NK-92 (cell line): ENCODE measurements at regions not wholly inside any gene's neighbourhood (a gene's known extent, or its start where the extent isn't known, plus 50 kb on each side); places are given as distances from the start of the nearest gene placed in this dataset.
"Not testable (repeated sequence)": the region's sequence is repeated elsewhere in the genome, so short reads cannot be mapped to it uniquely, and the experiment has no call there.

Source experiments
- DNase-seq: peaks from one replicate; lab custom pipeline; 2025; ENCODE audit not compliant: unreplicated experiment; lab: John Stamatoyannopoulos, UW

DNA sequence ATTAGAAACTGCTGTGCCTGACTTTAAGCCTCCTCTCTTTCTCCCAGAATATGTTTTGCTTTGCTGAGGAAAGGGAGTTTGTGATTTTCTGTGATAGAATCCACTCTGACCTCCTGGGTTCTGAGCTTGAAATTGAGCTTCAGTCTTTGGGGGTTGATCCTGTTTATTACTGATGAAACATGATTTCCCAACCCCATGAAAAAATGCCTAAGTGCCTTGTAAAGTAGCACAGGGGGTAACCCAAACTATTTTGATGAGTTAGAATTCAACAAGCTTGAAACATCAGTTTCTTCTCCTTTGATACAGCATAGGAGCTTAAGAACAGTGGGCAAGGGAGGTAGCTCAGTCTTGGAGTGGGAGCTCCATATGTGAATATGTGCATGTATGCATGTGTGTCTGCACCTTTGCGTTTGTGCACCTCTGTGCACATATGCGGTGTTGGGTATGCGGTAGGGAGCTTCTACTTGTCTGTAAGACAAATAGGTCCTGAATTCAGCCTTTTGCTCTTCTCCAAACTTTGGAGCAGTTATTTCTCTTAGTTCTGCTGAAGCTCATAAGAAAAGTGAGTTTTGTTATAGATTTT, 364.6 kb downstream of the OSR1 start:
- no peak for DNase-seq

DNA sequence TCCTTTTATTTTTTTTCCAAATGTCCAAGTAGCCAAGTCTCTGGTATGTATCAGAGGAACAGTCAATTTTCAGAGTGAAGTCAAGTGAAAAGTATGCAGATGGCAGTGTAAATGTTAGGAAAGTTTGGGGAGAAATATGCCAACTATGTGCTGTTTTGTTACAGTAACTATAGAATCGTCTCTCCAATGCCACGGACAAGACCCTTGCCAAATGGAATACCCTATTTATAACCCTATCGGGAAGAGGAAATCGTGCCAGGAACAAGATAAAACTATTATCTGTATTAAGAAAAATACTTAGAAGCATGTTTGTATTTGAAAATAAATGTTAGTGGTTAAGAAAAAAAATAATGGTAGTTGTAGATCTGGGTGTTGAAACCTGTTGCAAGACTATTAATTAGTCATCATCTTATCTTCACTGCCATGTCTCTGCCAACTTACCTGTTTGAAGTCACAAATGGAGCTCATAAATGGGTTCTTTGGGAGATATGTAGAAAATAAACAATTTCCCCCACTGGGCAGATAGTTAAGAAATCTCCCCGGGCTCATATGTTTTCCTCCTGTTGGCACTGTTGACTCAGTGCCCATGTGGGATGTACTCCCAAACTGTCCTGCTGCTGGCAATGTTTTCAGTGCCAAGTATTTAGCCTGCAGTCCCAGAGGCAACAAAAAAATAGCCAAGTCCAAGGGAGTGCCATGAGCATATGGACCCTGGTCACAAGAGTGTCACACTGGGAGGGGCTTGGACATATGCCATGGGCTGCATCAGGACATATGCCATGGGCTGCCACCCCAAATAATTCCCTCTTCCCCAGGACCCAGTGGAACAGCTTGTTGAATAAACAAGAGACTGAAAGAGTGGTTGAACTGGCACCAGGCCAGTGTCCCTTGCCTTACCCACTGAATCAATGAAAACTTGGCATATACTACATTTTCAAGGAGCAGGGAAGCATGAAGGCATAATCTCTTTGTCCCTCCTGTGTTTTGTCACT, 366.9 kb downstream of the OSR1 start:
- DNase-seq: no peak

DNA sequence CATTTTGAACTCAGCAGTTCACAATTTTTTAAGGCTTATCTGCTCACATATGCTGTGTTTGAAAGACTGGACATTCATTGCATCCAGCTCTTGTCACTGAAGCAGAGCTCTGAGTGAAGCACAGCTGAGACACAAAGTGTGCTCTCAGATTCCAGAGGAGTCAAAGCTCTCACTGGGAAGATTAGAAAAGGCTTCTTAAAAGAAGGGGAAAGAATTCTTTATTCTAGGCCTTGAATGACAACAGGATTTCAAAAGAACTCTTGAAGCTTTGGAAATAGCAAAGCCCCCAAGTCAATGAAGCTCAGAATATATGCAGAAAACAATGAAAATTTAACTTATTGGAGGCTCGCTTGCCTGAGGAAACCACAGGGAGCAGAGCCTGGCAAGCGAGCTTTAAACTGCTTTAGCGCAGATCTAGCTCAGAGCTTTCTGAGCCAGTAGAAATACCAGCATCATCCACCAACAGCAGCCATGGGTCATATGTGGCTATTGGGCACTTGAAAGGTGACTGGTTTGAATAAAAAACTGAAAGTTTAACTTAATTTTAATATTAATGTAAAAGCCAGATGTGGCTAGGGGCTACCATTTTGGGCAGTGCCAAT, 369.7 kb downstream of the OSR1 start:
- no peak for DNase-seq

DNA sequence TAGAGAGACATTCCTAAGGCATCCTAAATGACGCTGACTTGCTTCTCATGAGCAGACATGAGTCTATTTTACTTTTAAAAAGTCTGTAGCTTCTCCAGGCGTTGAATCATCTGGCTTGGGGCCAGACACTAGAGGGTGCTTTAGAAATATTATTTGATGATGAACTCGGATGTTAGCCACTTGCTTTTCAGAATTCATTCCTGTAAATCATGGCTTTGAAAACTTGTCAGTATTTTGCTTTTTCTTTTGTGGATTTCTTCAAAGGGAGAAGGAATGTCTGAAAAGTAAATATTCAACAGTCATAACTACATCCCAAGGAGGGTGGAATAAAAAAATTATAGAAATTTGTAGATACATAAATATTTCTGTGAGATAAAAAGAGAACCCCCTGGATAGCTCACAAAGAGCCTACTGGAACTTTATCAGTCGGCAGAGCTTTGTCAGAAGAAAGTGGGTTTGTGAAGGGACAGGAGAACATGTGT, 370.8 kb downstream of the OSR1 start:
- no peak for DNase-seq

DNA sequence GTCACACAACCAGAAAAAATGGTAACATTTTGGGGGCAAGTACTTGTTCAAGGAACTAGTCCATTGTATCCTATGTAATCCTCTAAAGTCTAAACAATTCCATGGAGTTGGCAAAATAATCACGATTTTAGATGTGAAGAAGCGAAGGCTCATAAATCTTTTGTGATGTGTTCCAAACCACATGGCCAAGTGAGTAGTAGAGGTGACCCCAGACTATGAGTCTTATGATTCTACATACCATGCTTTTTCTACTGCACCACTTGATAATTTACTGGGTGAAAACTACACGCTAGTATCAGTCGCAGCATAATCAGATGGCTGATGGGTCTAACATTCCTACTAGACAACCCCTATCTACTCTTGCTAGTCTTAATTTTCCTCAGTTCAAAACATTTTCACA, 371.4 kb downstream of the OSR1 start:
- no peak for DNase-seq

DNA sequence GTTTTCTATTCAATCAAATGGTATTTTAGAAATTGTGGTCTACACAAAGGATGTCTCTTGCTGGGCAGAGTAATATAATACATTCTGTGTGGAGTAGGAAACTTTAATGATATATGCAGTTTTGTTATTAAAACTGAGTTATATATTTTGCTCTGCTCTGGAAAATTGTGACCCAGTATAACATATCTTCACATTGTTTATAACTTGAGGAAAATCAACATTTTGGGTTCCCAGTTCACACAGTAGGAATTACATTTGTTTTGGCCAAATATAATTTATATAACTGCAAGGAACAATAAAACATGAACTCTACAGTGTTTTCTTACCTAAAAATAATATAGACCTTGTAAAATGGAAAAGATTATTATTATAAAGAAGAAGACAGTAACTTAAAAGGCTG, 372.4 kb downstream of the OSR1 start:
- DNase-seq: no peak

DNA sequence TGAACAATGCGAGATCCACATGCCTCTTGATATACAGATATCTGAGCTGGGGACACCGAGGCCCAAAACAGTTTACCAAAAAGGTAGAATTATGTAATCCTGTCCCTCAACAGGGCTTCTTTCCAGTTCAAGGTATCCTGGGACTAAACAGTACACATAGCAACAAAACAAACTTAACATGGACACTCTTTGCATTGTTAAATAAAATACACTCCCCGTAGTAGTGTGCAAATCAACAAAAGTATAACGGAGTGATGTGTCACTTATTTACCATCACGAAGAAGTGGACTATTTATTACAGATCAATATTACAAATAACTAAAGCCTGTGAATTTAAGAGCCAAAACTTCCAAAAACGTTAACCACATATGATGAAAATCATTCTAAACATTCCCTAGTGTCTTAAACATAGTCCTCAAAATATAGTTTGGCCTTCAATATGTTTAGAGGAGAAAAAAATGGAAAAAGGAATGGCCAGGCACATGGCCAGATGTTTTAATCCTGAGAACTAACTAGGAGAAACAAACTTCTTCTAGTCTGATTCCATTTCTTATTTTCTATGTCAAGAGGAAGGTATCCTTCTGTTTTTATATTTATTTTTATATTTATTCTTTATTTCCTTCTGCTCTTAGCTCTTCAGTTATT, 377.5 kb downstream of the OSR1 start:
- no peak for DNase-seq

DNA sequence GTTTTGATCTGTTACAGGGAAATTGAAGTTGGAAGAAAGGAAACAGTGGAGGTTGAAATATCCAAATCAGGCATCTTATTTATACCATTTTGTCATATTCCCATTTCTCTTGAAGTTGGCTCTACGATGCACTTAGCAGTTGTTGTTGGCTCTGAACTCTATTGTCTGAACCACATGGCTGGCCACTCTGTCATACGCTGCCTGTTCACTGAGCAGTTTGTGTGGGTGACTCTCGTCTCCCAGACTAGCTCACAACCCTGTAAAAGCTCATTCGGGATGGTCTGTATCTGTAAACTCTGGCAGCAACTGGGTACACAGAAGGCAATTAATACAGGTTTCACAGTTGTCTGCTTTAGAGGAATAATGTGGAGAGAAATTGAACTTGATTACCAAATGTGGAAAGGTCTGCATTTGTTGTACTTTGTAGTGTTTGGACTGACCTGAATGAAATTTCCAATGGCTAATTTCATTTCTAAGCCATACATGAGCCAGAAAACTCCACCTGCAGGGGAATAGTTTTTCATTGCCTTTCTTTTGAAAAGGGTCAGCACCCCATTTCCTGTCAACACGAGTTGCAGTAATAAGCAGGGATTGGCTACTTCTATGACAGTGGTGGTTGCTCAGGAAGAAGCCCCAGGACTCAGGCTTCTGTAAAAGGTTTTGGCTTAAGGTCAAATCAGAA, 378.2 kb downstream of the OSR1 start:
- no peak for DNase-seq

DNA sequence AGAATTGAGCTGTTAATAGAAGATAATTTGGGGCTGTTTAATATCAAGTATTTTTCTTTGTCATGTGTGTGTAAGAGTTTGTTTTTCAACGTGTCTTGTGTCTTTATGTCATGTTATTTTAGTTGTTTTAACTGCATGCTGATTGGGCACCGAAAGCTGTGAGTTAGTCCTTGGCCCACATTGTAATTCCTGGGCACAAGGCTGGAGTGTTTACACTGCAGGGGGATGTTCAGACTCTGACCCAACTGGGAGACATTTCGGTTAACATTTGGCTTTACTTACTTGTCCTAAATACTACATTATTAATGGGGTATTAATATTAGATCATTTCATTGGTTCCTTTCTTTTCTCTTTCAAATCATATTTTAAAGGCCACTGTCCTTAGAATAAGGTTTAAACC, 381.0 kb downstream of the OSR1 start:
- no peak for DNase-seq

DNA sequence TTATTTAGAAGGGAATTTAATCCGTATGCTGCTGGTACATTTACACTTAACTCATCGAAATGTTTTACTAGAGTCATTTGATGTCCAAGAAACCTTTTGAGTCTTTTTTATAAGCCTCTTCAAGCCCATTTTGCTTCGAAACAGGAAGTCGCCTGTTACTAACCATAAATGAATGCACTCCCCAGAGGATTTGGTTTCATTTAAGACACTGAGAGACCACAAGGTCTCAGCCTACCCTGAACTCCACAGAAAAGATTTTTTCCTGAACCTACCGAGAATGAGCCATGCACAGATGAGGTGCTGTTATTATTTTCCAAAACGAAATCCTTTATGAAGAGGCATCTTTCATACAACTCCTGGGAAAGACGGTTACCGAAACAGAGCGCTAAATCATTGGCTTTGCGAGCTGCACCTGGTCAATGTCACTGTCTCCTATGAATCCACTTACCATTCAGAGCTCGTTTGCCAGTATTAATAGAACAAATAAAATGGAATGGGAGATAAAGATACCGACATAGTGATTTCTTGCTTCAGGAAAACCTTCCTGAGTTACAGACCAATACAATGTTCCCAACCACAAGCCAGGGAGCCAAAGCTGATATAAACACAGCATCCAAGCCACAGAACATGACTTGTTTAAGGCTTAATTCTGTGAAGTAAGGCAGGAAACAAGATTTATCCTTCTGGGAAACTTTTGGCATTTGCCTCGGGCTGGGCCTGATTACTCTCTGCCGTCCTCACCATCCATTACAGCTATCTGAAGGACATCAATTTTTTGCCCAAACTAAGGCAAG, 382.1 kb downstream of the OSR1 start:
- no peak for DNase-seq

DNA sequence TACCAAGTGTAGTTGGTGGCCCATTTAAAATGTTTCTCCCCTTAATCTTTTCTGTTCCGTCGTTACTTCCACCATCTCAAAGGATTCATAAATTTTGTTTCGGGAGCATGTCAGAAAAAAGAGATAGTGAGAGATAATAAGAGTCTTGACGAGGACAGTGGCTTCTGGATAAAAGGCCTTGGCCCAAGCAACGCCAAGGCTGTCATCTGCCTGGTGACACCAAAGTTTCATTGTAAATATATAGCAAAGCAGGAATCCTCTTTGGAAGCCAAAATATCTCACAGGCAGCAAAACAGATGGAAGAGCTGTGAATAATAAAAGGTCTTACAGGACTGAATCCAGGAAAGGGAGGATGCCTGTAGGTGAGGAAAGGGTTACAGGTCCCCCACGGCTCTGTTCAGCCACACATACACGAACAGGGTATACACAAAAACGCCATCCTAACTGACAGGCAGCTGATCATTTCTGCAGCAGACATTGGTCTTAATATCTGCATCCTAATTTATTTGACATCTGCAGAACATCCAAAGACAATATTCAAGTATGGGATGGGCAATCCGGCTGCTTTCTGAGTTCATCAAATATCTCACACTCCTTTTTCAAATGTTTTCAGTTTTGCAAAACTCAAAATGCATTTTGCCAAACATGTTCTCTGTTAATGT, 382.8 kb downstream of the OSR1 start:
- DNase-seq: no peak

DNA sequence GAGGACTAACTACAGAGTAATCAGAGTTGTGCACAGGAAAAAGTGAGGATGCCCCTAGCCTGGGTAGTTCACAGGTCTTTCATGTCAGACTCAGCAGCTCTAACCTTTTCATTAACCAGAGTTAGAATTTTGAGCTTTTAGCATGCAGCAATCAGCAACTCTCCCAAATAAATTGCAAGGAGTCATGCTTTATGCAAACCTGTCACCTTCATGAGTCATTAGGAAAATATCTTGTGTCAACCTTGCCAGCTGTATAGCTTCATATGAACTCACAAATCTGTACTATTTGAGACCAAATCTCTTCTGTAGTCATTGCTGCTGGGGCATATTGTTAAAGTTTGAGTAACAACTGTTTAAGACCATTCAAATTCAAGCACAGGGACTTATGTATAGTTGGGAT, 382.3 kb upstream of the NT5C1B start:
- no peak for DNase-seq

DNA sequence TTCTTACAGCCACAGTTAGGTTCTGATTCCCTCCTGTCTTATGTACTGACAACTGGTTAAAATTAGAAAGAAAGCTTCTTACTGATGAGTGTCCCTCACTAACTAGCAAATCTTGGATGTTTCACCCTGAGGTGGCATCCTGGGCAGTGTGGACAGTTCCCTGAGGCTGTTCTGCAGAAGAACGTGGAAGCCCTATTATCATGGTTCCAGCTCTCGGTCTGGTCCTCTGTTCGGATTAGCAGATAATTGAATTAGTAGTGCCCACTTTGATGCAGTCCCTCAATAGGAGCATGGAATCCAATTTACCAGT, 381.7 kb upstream of the NT5C1B start:
- no peak for DNase-seq

DNA sequence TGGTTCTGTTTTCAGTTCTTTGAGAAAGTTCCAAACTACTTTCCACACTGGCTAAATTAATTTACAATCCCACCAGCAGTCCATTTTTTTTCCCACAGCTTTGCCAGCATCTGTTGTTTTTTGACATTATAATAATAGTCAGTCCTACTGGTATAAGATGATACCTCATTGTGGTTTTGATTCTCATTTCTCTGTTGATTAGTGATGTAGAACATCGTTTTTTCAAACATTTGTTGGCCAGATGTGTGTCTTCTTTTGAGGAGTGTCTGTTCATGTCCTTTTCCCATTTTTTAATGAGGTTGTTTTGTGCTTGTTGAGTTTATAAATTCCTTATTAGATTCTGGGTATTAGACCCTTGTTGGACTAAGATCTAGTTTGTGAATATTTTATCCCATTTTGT, 376.8 kb upstream of the NT5C1B start:
- no peak for DNase-seq

DNA sequence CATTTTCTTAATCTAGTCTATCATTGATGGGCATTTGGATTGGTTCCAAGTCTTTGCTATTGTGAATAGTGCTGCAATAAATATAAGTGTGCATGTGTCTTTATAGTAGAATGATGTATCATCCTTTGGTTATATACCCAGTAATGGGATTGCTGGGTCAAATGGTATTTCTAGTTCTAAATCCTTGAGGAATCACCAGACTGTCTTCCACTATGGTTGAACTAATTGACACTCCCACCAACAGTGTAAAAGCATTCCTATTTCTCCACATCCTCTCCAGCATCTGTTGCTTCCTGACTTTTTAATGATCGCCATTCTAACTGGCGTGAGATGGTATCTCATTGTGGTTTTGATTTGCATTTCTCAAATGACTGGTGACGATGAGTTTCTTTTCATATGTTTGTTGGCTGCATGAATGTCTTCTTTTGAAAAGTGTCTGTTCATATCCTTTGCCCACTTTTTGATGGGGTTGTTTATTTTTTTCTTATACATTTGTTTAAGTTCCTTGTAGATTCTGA, 374.4 kb upstream of the NT5C1B start:
- DNase-seq: not testable (repeated sequence)

DNA sequence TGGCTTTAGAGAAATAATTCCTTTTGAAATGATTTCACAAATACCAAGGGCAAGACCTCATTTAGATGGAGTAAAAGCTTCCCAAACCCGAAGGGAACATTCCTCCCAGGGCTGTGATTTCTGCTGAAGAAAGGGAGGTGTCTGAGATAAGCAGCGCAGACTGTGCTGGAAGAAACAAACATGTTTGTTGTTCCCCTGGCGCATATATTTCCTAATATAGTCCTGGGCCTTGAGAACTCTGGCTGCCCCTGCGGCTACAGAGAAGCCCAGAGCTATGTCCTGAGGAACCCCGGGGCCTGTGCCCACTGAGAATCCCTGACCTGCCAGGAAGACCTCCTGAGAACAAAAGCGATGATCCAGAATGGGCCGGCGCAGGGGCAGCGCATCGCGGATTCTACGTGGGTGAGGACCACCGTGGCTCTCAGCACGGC, 372.6 kb upstream of the NT5C1B start:
- DNase-seq: no peak

DNA sequence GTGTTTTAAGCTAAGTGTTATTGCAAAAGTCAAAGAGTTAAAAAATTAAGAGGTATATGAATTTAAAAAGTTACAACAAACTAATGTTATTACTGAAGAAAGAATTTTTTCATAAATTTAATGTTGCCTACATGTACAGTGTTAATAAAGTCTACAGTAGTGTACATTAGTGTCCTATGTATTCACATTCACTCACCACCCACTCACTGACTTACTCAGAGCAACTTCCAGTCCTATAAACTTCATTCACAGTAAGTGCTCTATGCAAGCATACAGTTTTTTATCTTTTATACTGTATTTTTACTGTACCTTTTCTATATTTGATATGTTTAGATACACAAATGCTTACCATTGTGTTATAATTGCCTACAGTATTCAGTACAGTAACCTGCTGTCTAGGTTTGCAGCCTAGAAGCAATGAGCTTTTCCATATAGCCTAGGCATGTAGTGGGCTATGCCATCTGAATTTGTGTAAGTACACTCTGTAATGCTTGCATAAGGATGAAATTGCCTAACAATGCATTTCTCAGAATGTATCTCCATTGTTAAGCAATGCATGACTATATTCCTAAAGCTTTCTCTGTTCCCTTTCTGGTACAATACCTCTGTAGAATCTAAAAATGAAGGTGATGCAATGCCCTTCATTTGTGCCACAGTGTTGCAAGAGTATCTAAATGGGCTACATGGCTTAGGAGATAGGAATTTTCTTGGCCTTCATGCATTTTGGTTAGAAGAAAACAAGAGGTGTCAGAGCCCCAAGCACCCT, 370.8 kb upstream of the NT5C1B start:
- no peak for DNase-seq

DNA sequence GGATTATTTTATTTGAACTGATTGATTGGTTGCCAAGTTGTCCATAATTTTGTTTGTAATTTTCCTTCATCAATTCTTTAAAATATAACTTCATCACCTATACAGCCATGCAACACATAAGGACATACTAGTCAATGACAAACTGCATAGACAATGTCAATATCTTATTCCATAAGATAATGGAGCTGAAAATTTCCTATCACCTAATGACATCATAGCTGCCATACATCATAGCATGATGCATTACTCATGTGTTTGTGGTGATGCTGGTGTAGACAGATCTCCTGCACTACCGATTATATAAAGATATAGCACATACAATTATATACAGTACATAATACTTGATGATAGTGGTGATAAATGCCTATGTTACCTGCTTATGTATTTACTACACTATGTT, 369.8 kb upstream of the NT5C1B start:
- DNase-seq: no peak

DNA sequence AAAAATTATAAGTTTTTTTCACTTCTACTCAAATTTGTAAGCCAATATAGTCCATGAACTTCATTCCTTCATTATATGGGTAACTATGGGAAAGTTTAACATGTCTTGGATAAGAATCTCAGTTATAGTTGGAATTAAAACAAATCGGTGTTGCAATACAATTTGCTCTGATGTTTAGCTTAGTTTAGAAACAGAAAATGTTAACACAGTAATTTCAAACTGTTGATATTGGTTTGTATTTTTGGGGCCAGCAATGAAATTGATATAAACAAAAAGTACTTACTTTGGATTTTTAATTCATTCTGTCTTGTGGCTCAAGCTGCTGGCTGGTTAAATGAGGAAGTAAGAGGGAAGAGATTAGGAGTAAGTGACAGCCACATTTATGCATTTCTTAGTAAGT, 368.5 kb upstream of the NT5C1B start:
- no peak for DNase-seq
